ENCODE measurements at regions not wholly inside any gene's neighbourhood (a gene's known extent, or its start where the extent isn't known, plus 50 kb on each side); places are given as distances from the start of the nearest gene placed in this dataset.

DNA sequence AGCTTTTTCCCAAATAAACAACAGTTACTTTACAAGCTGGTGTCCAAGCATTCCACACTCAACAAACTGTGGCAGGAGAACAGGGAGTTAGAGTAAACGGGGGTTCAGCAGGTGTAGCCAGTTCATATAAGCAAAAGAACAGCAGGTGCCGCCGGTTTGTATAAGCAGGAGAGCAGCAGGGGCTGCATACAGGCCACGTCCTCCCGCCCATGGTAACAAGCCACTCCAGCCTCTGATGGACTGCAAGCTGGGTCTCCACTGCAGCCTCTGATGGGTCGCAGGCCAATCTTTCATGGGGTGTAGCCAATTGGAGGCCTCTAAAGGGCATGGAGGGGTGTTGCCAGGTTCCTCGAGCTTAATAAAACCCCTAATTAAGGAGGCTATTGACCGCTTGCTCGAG lies 189.3 kb downstream of the ANKRD30B start:
- TF ChIP-seq, protein P1, sequence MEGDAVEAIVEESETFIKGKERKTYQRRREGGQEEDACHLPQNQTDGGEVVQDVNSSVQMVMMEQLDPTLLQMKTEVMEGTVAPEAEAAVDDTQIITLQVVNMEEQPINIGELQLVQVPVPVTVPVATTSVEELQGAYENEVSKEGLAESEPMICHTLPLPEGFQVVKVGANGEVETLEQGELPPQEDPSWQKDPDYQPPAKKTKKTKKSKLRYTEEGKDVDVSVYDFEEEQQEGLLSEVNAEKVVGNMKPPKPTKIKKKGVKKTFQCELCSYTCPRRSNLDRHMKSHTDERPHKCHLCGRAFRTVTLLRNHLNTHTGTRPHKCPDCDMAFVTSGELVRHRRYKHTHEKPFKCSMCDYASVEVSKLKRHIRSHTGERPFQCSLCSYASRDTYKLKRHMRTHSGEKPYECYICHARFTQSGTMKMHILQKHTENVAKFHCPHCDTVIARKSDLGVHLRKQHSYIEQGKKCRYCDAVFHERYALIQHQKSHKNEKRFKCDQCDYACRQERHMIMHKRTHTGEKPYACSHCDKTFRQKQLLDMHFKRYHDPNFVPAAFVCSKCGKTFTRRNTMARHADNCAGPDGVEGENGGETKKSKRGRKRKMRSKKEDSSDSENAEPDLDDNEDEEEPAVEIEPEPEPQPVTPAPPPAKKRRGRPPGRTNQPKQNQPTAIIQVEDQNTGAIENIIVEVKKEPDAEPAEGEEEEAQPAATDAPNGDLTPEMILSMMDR (IDR thresholded peaks at IDR 0.05; ENCODE audit: low read depth, low read length): no peak
- TF ChIP-seq MYC (IDR thresholded peaks at IDR 0.05; ENCODE audit: low read depth, low read length) (no peak), POLR2A (IDR thresholded peaks at IDR 0.05; ENCODE audit: extremely low read depth, insufficient read length) (no peak)
- TF ChIP-seq, protein P2, sequence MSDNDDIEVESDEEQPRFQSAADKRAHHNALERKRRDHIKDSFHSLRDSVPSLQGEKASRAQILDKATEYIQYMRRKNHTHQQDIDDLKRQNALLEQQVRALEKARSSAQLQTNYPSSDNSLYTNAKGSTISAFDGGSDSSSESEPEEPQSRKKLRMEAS (IDR thresholded peaks at IDR 0.05; ENCODE audit: low read depth, low read length): no peak

Data from NB4 (cell line).